22Rv1 (cell line): ENCODE measurements at regions not wholly inside any gene's neighbourhood (a gene's known extent, or its start where the extent isn't known, plus 50 kb on each side); places are given as distances from the start of the nearest gene placed in this dataset.

Source experiments
- ZFX ChIP-seq: fragments of 450-650 bp; IDR thresholded peaks from 2 replicates; pipeline ENCODE4 v1.6.1; 2017; ENCODE audit warnings: antibody characterized with exemption, borderline replicate concordance
- TF ChIP-seq, protein P1 (sequence below): fragments of 450-650 bp; IDR thresholded peaks from 2 replicates; pipeline ENCODE4 v1.5.1; 2017; ENCODE audit warnings: mild to moderate bottlenecking

- TF ChIP-seq, protein P1, sequence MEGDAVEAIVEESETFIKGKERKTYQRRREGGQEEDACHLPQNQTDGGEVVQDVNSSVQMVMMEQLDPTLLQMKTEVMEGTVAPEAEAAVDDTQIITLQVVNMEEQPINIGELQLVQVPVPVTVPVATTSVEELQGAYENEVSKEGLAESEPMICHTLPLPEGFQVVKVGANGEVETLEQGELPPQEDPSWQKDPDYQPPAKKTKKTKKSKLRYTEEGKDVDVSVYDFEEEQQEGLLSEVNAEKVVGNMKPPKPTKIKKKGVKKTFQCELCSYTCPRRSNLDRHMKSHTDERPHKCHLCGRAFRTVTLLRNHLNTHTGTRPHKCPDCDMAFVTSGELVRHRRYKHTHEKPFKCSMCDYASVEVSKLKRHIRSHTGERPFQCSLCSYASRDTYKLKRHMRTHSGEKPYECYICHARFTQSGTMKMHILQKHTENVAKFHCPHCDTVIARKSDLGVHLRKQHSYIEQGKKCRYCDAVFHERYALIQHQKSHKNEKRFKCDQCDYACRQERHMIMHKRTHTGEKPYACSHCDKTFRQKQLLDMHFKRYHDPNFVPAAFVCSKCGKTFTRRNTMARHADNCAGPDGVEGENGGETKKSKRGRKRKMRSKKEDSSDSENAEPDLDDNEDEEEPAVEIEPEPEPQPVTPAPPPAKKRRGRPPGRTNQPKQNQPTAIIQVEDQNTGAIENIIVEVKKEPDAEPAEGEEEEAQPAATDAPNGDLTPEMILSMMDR, result no peak
- TF ChIP-seq ZFX, result no peak
Measured at GRCh38 chr18:25434745-25435144, 82.8 kb upstream of the ZNF521 start.
